Mucosa of descending colon (tissue), 3 donors: ENCODE measurements at regions not wholly inside any gene's neighbourhood (a gene's known extent, or its start where the extent isn't known, plus 50 kb on each side); places are given as distances from the start of the nearest gene placed in this dataset.

ENCODE experiments used
- ATAC-seq: fragments of 200-7000 bp; cut with Tn5 transposase; one replicate; pipeline ENCODE4 v1.9.1; 2020; ENCODE audit warnings: mild to moderate bottlenecking, moderate library complexity
- DNase-seq, 3 donors: peaks; one replicate each; pipeline ENCODE4 v3.0.0-alpha.2; 2020
- H3K36me3 ChIP-seq: fragments of 200-600 bp; one replicate; pipeline ENCODE4 v1.8.0; 2021; ENCODE audit warnings: low read depth, mild to moderate bottlenecking
- H3K4me1 ChIP-seq: fragments of 200-600 bp; one replicate; pipeline ENCODE4 v1.8.0; 2021; ENCODE audit warnings: low read depth, mild to moderate bottlenecking
- H3K4me3 ChIP-seq: fragments of 200-600 bp; one replicate; pipeline ENCODE4 v1.8.0; 2021; ENCODE audit warnings: mild to moderate bottlenecking
- H3K9me3 ChIP-seq: fragments of 200-600 bp; one replicate; pipeline ENCODE4 v1.8.0; 2021; ENCODE audit warnings: mild to moderate bottlenecking
- intact Hi-C, 2 donors: fragments of 100-400 bp; cut with DNase I in 1 of 2; cut with micrococcal nuclease in 1 of 2; formaldehyde crosslinking; loops; one replicate each; pipeline versions ENCODE4 v1.11.0 to v1.11.1; 2022; cut with DNase I, micrococcal nuclease
- TF ChIP-seq, protein P1 (sequence below): fragments of 200-600 bp; IDR thresholded peaks from one replicate; pipeline ENCODE4 v1.8.0; 2022; ENCODE audit warnings: antibody characterized with exemption, mild to moderate bottlenecking
- donor health status: DM: no; HTN: no; CAD: no; lungs with moderate emphysema.
- donor health status: DM: no; HTN: no; CAD: no.
- donor health status: DM: no; HTN: yes; CAD: no.

DNA sequence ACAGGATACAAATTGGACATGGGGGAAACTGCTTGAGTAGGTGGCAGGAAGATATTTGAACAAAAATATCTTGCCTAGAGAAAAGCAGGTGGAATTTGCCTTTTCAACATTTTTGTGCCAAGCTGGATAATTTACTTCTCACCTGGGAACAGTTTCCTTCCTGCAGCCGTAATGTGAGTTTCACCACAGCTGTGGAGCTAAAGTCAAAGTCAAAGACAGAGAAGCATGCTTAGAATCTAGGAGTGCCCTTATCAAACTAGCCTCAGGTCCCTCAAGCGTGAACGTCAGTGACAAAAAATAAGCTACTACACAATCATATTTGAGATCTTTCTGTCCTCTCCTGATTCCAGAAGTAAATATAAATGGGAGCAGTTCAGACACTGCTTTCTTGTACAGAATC lies 588.9 kb downstream of the MAT2B start:
- Histone ChIP-seq H3K9me3 (no peaks in the 10 kb centered on the region), H3K4me3 (no peak overlapping the region), H3K4me1 (no peaks in the 10 kb centered on the region), H3K36me3 (no peaks in the 10 kb centered on the region)
- no peak for ATAC-seq
- no peak for DNase-seq
- TF ChIP-seq, protein P1, sequence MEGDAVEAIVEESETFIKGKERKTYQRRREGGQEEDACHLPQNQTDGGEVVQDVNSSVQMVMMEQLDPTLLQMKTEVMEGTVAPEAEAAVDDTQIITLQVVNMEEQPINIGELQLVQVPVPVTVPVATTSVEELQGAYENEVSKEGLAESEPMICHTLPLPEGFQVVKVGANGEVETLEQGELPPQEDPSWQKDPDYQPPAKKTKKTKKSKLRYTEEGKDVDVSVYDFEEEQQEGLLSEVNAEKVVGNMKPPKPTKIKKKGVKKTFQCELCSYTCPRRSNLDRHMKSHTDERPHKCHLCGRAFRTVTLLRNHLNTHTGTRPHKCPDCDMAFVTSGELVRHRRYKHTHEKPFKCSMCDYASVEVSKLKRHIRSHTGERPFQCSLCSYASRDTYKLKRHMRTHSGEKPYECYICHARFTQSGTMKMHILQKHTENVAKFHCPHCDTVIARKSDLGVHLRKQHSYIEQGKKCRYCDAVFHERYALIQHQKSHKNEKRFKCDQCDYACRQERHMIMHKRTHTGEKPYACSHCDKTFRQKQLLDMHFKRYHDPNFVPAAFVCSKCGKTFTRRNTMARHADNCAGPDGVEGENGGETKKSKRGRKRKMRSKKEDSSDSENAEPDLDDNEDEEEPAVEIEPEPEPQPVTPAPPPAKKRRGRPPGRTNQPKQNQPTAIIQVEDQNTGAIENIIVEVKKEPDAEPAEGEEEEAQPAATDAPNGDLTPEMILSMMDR = no peak
- intact Hi-C loops = no loop called here

DNA sequence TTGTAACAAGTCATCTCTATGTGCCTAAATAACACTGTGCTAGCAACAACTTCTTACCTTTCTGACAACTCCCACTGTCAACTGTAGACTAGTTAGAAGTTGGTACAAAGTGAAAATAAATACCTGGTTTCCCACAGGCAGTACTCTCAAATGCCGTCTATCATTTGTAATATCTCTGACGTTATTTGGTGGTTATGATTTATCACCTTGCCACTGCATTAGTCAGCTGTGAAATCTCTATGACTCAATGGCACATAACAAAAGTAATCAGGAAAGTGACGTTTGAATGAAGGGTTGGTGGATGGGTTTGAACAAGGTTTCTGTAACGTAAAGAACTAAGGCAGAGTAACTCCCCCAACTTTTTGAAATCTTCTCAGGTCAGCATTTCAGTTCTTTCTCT lies 592.3 kb downstream of the MAT2B start:
- ATAC-seq (no peak), DNase-seq (no peak)
- H3K4me1 ChIP-seq = no peaks in the 10 kb centered on the region
- no peaks in the 10 kb centered on the region for H3K9me3 ChIP-seq
- H3K36me3 ChIP-seq = no peaks in the 10 kb centered on the region
- TF ChIP-seq, protein P1 = no peak
- intact Hi-C loops = no loop called here
- H3K4me3 ChIP-seq = no peak overlapping the region

DNA sequence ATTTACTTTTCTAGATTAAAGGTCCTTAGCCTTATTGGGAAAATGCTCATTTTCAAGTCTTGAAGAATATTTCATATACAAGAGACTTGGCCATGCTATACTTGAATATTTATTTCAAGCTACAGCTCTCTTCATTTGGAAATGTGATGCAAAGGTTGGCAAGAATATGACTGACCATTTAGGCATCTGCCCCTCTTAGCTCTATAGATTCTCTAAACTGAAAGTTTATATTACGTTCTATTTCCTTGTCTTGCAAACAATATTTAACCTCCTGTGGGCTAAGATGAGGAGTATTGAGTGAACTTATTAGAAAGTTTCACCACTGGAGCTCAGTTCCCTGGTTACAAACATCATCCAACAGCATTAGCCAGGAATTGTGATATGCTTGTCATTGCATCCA lies 593.1 kb downstream of the MAT2B start:
- TF ChIP-seq, protein P1 = no peak
- intact Hi-C loops = no loop called here

DNA sequence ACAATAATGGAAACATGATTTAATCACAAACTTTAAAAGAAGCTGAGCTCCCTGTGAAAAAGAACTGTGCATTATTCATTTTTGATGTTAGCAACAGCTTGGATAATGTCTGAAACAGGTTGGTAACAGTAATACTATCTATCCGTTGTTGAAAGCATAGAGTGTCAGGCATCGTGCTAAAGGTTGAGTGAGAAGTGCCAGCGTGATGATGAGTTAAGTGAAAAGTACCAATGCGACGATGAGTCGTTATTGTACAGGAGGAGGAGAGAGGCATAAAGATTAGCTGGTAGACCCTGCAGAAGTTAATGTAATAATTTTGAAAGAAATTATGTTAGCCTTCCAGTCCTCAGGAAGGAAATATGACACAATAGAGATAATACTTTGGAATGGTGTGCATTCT lies 593.6 kb downstream of the MAT2B start:
- Histone ChIP-seq H3K9me3 (no peaks in the 10 kb centered on the region), H3K4me1 (no peaks in the 10 kb centered on the region), H3K36me3 (no peaks in the 10 kb centered on the region), H3K4me3 (no peak overlapping the region)
- TF ChIP-seq, protein P1 = no peak
- ATAC-seq = no peak
- intact Hi-C loops = no loop called here
- no peak for DNase-seq

More for the DNA sequence above, 593.1 kb downstream of the MAT2B start:
- Histone ChIP-seq H3K36me3 (no peaks in the 10 kb centered on the region), H3K9me3 (no peaks in the 10 kb centered on the region), H3K4me1 (no peaks in the 10 kb centered on the region), H3K4me3 (no peak overlapping the region)
- no peak for DNase-seq
- ATAC-seq = no peak

DNA sequence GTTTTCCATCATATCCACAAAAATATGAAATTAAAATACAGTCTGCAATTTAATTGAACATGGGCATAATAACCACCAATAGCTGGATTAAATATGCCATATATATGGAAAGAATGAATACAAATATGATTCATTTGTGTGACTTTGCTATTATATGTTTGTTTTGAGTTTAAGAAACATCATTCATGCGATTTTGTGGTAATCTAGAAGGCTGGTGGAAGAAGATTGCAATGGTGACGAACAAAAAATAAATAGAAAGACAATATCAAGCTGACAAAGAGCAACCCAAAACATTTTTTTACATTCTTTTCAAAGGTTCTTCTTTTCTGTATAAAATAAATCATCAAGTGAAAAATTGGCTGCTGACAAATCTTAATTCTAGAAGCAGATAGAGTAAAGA lies 610.0 kb downstream of the MAT2B start:
- Histone ChIP-seq H3K4me1 (no peaks in the 10 kb centered on the region), H3K9me3 (no peaks in the 10 kb centered on the region), H3K4me3 (no peak overlapping the region), H3K36me3 (no peaks in the 10 kb centered on the region)
- intact Hi-C loops = no loop called here
- ATAC-seq = no peak
- TF ChIP-seq, protein P1 = no peak
- no peak for DNase-seq

DNA sequence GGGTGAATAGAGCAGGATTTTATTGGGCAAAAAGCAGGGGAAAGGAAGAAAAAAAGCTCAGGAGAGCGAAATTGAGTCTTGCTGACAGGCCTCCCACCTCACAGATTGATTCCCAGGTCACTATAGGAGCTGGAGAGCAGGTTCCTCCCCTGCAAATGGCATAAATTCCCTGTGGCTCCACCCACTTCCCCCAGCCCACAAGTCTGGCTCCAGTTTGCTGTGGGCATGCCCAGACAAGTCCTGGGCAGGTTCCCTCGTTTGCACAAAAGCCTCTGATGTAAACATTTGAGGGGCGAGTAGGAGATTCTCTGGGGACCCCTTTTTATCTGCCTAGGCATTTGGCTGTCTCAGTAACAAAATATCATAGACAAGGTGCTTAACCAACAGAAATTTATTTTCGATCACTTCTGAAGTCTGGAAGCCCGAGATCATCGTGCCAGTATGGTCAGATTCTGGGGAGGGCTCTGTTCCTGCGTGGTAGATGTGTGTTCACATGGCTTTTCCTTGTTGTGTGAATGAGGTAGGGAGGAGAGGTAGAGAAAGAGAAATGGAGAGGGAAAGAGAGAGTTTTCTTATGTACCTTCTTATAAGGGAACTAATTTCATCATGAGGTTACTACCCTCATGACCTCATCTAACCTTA lies 614.5 kb downstream of the MAT2B start:
- Histone ChIP-seq H3K9me3 (no peaks in the 10 kb centered on the region), H3K4me3 (no peak overlapping the region), H3K36me3 (no peaks in the 10 kb centered on the region), H3K4me1 (no peaks in the 10 kb centered on the region)
- intact Hi-C loops = no loop called here
- ATAC-seq (no peak), DNase-seq (no peak)
- TF ChIP-seq, protein P1 = no peak
